ENCODE measurements at regions not wholly inside any gene's neighbourhood (a gene's known extent, or its start where the extent isn't known, plus 50 kb on each side); places are given as distances from the start of the nearest gene placed in this dataset.

GRCh38 chr6:150651808-150652470 is 52.3 kb downstream of the PLEKHG1 start:
- Mint-ChIP-seq H3K27ac (no peak overlapping the region), H3K4me1 (peaks cover 16% of the 10 kb centered on the region), H3K27me3 (no peaks in the 10 kb centered on the region), H3K4me3 (no peak overlapping the region), H3K36me3 (peaks cover 18% of the 10 kb centered on the region), H3K9me3 (no peaks in the 10 kb centered on the region)
- no peak for ATAC-seq

- Mint-ChIP-seq H3K36me3 (peaks cover 23% of the 10 kb centered on the region), H3K27me3 (no peaks in the 10 kb centered on the region), H3K4me1 (peaks cover 18% of the 10 kb centered on the region), H3K9me3 (no peaks in the 10 kb centered on the region), H3K27ac (no peak overlapping the region), H3K4me3 (no peak overlapping the region)
- no peak for ATAC-seq
Measured at GRCh38 chr6:150652848-150653613, 53.3 kb downstream of the PLEKHG1 start.

GRCh38 chr6:150654608-150655007 is 54.9 kb downstream of the PLEKHG1 start:
- Mint-ChIP-seq H3K27ac (no peak overlapping the region), H3K36me3 (peaks cover 38% of the 10 kb centered on the region), H3K4me1 (peaks cover 27% of the 10 kb centered on the region), H3K27me3 (no peaks in the 10 kb centered on the region), H3K4me3 (no peak overlapping the region), H3K9me3 (no peaks in the 10 kb centered on the region)
- no peak for ATAC-seq

- no peak overlapping the region for H3K27ac Mint-ChIP-seq
- no peak for ATAC-seq
- no peaks in the 10 kb centered on the region for H3K9me3 Mint-ChIP-seq
- H3K4me3 Mint-ChIP-seq, result no peak overlapping the region
- no peaks in the 10 kb centered on the region for H3K27me3 Mint-ChIP-seq
- peaks cover 52% of the 10 kb centered on the region for H3K36me3 Mint-ChIP-seq
- peaks cover 36% of the 10 kb centered on the region for H3K4me1 Mint-ChIP-seq
Measured at GRCh38 chr6:150656156-150656555, 56.5 kb downstream of the PLEKHG1 start.

GRCh38 chr6:150658421-150658820 is 58.7 kb downstream of the PLEKHG1 start:
- no peaks in the 10 kb centered on the region for H3K27me3 Mint-ChIP-seq
- H3K4me1 Mint-ChIP-seq, result peaks cover 36% of the 10 kb centered on the region
- H3K36me3 Mint-ChIP-seq, result peaks cover 70% of the 10 kb centered on the region
- H3K4me3 Mint-ChIP-seq, result no peak overlapping the region
- no peaks in the 10 kb centered on the region for H3K9me3 Mint-ChIP-seq
- no peak for ATAC-seq
- H3K27ac Mint-ChIP-seq, result peak overlapping the region; percentile 82

- no peaks in the 10 kb centered on the region for H3K27me3 Mint-ChIP-seq
- H3K4me3 Mint-ChIP-seq, result no peak overlapping the region
- no peak for ATAC-seq
- peaks cover 44% of the 10 kb centered on the region for H3K4me1 Mint-ChIP-seq
- peaks cover 73% of the 10 kb centered on the region for H3K36me3 Mint-ChIP-seq
- no peaks in the 10 kb centered on the region for H3K9me3 Mint-ChIP-seq
- H3K27ac Mint-ChIP-seq, result peak overlapping the region; percentile 82
Measured at GRCh38 chr6:150659046-150659763, 59.5 kb downstream of the PLEKHG1 start.

GRCh38 chr6:150661216-150662007 is 61.7 kb downstream of the PLEKHG1 start:
- Mint-ChIP-seq H3K27me3 (no peaks in the 10 kb centered on the region), H3K9me3 (no peaks in the 10 kb centered on the region), H3K4me3 (no peak overlapping the region), H3K4me1 (peaks cover 53% of the 10 kb centered on the region), H3K36me3 (peaks cover 74% of the 10 kb centered on the region), H3K27ac (no peak overlapping the region)
- ATAC-seq, result no peak

- peaks cover 59% of the 10 kb centered on the region for H3K4me1 Mint-ChIP-seq
- ATAC-seq, result no peak
- H3K36me3 Mint-ChIP-seq, result peaks cover 71% of the 10 kb centered on the region
- H3K4me3 Mint-ChIP-seq, result no peak overlapping the region
- no peak overlapping the region for H3K27ac Mint-ChIP-seq
- H3K27me3 Mint-ChIP-seq, result no peaks in the 10 kb centered on the region
- no peaks in the 10 kb centered on the region for H3K9me3 Mint-ChIP-seq
Measured at GRCh38 chr6:150662814-150663213, 63.1 kb downstream of the PLEKHG1 start.

GRCh38 chr6:150664091-150664490 is 64.4 kb downstream of the PLEKHG1 start:
- Mint-ChIP-seq H3K27me3 (no peaks in the 10 kb centered on the region), H3K4me1 (peaks cover 58% of the 10 kb centered on the region), H3K36me3 (peaks cover 59% of the 10 kb centered on the region)

GRCh38 chr6:150666071-150666470 is 66.4 kb downstream of the PLEKHG1 start:
- ATAC-seq, result no peak
- Mint-ChIP-seq H3K36me3 (peaks cover 51% of the 10 kb centered on the region), H3K27me3 (no peaks in the 10 kb centered on the region), H3K27ac (peak overlapping the region; percentile 39), H3K4me1 (peaks cover 49% of the 10 kb centered on the region), H3K9me3 (no peaks in the 10 kb centered on the region), H3K4me3 (no peak overlapping the region)

More at GRCh38 chr6:150664091-150664490, 64.4 kb downstream of the PLEKHG1 start:
- no peak overlapping the region for H3K4me3 Mint-ChIP-seq
- H3K9me3 Mint-ChIP-seq, result no peaks in the 10 kb centered on the region
- no peak for ATAC-seq
- H3K27ac Mint-ChIP-seq, result peak overlapping the region; percentile 13

GRCh38 chr6:150667359-150667758 is 67.7 kb downstream of the PLEKHG1 start:
- Mint-ChIP-seq H3K4me3 (no peak overlapping the region), H3K4me1 (peaks cover 62% of the 10 kb centered on the region)

GRCh38 chr6:150667977-150668716 is 68.5 kb downstream of the PLEKHG1 start:
- no peak for ATAC-seq
- peak overlapping the region; percentile 62 for H3K27ac Mint-ChIP-seq
- no peak overlapping the region for H3K4me3 Mint-ChIP-seq
- H3K4me1 Mint-ChIP-seq, result peaks cover 63% of the 10 kb centered on the region
- H3K36me3 Mint-ChIP-seq, result peaks cover 52% of the 10 kb centered on the region
- no peaks in the 10 kb centered on the region for H3K27me3 Mint-ChIP-seq
- no peaks in the 10 kb centered on the region for H3K9me3 Mint-ChIP-seq

More at GRCh38 chr6:150667359-150667758, 67.7 kb downstream of the PLEKHG1 start:
- Mint-ChIP-seq H3K27ac (peak overlapping the region; percentile 62), H3K27me3 (no peaks in the 10 kb centered on the region), H3K36me3 (peaks cover 48% of the 10 kb centered on the region), H3K9me3 (no peaks in the 10 kb centered on the region)
- ATAC-seq, result no peak

GRCh38 chr6:150668900-150669302 is 69.2 kb downstream of the PLEKHG1 start:
- no peaks in the 10 kb centered on the region for H3K9me3 Mint-ChIP-seq
- H3K4me3 Mint-ChIP-seq, result no peak overlapping the region
- no peak for ATAC-seq
- H3K36me3 Mint-ChIP-seq, result peaks cover 52% of the 10 kb centered on the region
- H3K4me1 Mint-ChIP-seq, result peaks cover 66% of the 10 kb centered on the region
- H3K27me3 Mint-ChIP-seq, result no peaks in the 10 kb centered on the region
- H3K27ac Mint-ChIP-seq, result no peak overlapping the region

GRCh38 chr6:150670311-150670710 is 70.6 kb downstream of the PLEKHG1 start:
- peaks cover 54% of the 10 kb centered on the region for H3K36me3 Mint-ChIP-seq
- no peaks in the 10 kb centered on the region for H3K9me3 Mint-ChIP-seq
- H3K4me3 Mint-ChIP-seq, result no peak overlapping the region
- H3K27ac Mint-ChIP-seq, result no peak overlapping the region
- H3K4me1 Mint-ChIP-seq, result peaks cover 71% of the 10 kb centered on the region
- no peaks in the 10 kb centered on the region for H3K27me3 Mint-ChIP-seq
- ATAC-seq, result no peak

Data from stimulated activated memory B cell treated with anti-CD40 and anti-IgM and Interleukin-4, amounts not matched to agents 10 μg/mL and 1 μg/mL and 100 μg/mL, for 72 hours (primary cell).